Activated CD4-positive, alpha-beta T cell treated with anti-CD3 and anti-CD28 coated beads, Interleukin-2, amount 50 U/mL, for 1 hour (primary cell): ENCODE measurements at regions not wholly inside any gene's neighbourhood (a gene's known extent, or its start where the extent isn't known, plus 50 kb on each side); places are given as distances from the start of the nearest gene placed in this dataset.

Experiments used
- DNase-seq: peaks from one replicate; pipeline ENCODE4 v3.0.0-alpha.2; 2020

DNA sequence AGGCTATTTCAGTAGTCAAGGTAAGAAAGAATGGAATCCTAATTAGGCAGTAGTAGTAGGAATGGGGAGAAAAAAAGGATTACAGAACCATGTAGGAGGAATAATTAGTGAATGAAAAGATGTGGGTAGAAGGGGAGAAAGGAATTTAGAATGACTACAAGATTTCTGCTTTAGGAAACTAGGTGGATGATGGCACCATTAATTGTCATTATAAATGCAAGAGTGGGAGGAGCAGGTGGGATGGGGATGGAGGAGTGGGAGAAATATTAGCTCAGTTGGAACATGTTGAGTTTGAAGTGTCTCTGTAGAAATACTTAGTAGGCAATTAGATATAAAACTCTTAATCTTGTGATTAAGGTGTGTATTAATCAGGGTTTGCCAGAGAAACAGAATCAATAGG is 50.0 kb upstream of the C21orf91 start:
- no peak for DNase-seq
